ENCODE measurements at regions not wholly inside any gene's neighbourhood (a gene's known extent, or its start where the extent isn't known, plus 50 kb on each side); places are given as distances from the start of the nearest gene placed in this dataset.

DNA sequence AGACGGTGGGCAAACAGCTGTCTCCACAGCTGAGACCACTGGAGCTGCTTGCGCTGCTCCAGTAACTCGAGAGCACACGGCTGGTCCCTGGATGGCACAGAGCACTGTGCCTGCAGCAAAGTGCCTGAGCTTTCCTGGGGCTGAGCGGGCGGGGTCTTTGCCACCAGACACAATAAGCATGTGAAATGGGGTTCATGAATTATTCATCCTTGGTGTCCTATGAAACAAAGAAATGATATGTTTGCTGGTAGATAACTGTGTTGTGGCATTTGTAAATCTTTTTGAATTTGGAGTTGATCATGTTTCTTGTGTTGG, 151.7 kb upstream of the MPDZ start:
- no peak for TF ChIP-seq PHF8 (IDR thresholded peaks at IDR 0.05; ENCODE audit: borderline replicate concordance, low read length)
- TF ChIP-seq, protein P1, sequence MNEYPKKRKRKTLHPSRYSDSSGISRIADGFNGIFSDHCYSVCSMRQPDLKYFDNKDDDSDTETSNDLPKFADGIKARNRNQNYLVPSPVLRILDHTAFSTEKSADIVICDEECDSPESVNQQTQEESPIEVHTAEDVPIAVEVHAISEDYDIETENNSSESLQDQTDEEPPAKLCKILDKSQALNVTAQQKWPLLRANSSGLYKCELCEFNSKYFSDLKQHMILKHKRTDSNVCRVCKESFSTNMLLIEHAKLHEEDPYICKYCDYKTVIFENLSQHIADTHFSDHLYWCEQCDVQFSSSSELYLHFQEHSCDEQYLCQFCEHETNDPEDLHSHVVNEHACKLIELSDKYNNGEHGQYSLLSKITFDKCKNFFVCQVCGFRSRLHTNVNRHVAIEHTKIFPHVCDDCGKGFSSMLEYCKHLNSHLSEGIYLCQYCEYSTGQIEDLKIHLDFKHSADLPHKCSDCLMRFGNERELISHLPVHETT (CRISPR knock-in tag; conservative IDR thresholded peaks at IDR 0.05 in 1 of 2, IDR thresholded peaks at IDR 0.05 in 1 of 2): no peak
- TF ChIP-seq POLR2AphosphoS5 (IDR thresholded peaks at IDR 0.05; ENCODE audit: control insufficient read depth, insufficient read depth, low read depth, low read length): no peak
- TF ChIP-seq, protein P2, sequence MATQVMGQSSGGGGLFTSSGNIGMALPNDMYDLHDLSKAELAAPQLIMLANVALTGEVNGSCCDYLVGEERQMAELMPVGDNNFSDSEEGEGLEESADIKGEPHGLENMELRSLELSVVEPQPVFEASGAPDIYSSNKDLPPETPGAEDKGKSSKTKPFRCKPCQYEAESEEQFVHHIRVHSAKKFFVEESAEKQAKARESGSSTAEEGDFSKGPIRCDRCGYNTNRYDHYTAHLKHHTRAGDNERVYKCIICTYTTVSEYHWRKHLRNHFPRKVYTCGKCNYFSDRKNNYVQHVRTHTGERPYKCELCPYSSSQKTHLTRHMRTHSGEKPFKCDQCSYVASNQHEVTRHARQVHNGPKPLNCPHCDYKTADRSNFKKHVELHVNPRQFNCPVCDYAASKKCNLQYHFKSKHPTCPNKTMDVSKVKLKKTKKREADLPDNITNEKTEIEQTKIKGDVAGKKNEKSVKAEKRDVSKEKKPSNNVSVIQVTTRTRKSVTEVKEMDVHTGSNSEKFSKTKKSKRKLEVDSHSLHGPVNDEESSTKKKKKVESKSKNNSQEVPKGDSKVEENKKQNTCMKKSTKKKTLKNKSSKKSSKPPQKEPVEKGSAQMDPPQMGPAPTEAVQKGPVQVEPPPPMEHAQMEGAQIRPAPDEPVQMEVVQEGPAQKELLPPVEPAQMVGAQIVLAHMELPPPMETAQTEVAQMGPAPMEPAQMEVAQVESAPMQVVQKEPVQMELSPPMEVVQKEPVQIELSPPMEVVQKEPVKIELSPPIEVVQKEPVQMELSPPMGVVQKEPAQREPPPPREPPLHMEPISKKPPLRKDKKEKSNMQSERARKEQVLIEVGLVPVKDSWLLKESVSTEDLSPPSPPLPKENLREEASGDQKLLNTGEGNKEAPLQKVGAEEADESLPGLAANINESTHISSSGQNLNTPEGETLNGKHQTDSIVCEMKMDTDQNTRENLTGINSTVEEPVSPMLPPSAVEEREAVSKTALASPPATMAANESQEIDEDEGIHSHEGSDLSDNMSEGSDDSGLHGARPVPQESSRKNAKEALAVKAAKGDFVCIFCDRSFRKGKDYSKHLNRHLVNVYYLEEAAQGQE (IDR thresholded peaks at IDR 0.05; ENCODE audit: borderline replicate concordance): no peak
- TF ChIP-seq, protein P2 (CRISPR knock-in tag; IDR thresholded peaks at IDR 0.05; ENCODE audit: low read depth): no peak
- TF ChIP-seq, protein P3, sequence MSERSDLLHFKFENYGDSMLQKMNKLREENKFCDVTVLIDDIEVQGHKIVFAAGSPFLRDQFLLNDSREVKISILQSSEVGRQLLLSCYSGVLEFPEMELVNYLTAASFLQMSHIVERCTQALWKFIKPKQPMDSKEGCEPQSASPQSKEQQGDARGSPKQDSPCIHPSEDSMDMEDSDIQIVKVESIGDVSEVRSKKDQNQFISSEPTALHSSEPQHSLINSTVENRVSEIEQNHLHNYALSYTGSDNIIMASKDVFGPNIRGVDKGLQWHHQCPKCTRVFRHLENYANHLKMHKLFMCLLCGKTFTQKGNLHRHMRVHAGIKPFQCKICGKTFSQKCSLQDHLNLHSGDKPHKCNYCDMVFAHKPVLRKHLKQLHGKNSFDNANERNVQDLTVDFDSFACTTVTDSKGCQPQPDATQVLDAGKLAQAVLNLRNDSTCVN (CRISPR knock-in tag; IDR thresholded peaks at IDR 0.05): no peak
- TF ChIP-seq, protein P4, sequence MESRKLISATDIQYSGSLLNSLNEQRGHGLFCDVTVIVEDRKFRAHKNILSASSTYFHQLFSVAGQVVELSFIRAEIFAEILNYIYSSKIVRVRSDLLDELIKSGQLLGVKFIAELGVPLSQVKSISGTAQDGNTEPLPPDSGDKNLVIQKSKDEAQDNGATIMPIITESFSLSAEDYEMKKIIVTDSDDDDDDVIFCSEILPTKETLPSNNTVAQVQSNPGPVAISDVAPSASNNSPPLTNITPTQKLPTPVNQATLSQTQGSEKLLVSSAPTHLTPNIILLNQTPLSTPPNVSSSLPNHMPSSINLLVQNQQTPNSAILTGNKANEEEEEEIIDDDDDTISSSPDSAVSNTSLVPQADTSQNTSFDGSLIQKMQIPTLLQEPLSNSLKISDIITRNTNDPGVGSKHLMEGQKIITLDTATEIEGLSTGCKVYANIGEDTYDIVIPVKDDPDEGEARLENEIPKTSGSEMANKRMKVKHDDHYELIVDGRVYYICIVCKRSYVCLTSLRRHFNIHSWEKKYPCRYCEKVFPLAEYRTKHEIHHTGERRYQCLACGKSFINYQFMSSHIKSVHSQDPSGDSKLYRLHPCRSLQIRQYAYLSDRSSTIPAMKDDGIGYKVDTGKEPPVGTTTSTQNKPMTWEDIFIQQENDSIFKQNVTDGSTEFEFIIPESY (CRISPR knock-in tag; IDR thresholded peaks at IDR 0.05): no peak
- TF ChIP-seq, protein P5, sequence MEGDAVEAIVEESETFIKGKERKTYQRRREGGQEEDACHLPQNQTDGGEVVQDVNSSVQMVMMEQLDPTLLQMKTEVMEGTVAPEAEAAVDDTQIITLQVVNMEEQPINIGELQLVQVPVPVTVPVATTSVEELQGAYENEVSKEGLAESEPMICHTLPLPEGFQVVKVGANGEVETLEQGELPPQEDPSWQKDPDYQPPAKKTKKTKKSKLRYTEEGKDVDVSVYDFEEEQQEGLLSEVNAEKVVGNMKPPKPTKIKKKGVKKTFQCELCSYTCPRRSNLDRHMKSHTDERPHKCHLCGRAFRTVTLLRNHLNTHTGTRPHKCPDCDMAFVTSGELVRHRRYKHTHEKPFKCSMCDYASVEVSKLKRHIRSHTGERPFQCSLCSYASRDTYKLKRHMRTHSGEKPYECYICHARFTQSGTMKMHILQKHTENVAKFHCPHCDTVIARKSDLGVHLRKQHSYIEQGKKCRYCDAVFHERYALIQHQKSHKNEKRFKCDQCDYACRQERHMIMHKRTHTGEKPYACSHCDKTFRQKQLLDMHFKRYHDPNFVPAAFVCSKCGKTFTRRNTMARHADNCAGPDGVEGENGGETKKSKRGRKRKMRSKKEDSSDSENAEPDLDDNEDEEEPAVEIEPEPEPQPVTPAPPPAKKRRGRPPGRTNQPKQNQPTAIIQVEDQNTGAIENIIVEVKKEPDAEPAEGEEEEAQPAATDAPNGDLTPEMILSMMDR (IDR thresholded peaks at IDR 0.05 in 2 of 3, conservative IDR thresholded peaks at IDR 0.05 in 1 of 3; ENCODE audit: insufficient read depth in 2 of 3, low read depth in 1 of 3, low read length in 3 of 3): no peak
- TF ChIP-seq, protein P6, sequence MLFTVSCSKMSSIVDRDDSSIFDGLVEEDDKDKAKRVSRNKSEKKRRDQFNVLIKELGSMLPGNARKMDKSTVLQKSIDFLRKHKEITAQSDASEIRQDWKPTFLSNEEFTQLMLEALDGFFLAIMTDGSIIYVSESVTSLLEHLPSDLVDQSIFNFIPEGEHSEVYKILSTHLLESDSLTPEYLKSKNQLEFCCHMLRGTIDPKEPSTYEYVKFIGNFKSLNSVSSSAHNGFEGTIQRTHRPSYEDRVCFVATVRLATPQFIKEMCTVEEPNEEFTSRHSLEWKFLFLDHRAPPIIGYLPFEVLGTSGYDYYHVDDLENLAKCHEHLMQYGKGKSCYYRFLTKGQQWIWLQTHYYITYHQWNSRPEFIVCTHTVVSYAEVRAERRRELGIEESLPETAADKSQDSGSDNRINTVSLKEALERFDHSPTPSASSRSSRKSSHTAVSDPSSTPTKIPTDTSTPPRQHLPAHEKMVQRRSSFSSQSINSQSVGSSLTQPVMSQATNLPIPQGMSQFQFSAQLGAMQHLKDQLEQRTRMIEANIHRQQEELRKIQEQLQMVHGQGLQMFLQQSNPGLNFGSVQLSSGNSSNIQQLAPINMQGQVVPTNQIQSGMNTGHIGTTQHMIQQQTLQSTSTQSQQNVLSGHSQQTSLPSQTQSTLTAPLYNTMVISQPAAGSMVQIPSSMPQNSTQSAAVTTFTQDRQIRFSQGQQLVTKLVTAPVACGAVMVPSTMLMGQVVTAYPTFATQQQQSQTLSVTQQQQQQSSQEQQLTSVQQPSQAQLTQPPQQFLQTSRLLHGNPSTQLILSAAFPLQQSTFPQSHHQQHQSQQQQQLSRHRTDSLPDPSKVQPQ (CRISPR knock-in tag; IDR thresholded peaks at IDR 0.05; ENCODE audit: borderline replicate concordance): no peak
- TF ChIP-seq NFXL1 (CRISPR knock-in tag; IDR thresholded peaks at IDR 0.05): no peak
- no peak for TF ChIP-seq ELF4 (CRISPR knock-in tag; IDR thresholded peaks at IDR 0.05)

All from K562 (cell line).